Uterus (tissue), 2 donors: ENCODE measurements at regions not wholly inside any gene's neighbourhood (a gene's known extent, or its start where the extent isn't known, plus 50 kb on each side); places are given as distances from the start of the nearest gene placed in this dataset.
"Not testable (repeated sequence)": the region's sequence is repeated elsewhere in the genome, so short reads cannot be mapped to it uniquely, and the experiment has no call there.

ENCODE experiments used
- CTCF ChIP-seq, 4 experiments: fragments of 200-600 bp in 2 of 4; fragments of 450-650 bp in 2 of 4; sonication (generic) in 2 of 4; IDR thresholded peaks; one replicate each; pipeline ENCODE4 v1.5.1; 2016 to 2019; ENCODE audit warnings: antibody characterized with exemption in 4 of 4, mild to moderate bottlenecking in 2 of 4, moderate library complexity in 1 of 4
- POLR2A ChIP-seq, 2 donors: fragments of 450-650 bp; IDR thresholded peaks; one replicate each; pipeline ENCODE4 v1.6.1; 2016; ENCODE audit warnings: antibody characterized with exemption in 2 of 2, mild to moderate bottlenecking in 1 of 2, moderate library complexity in 1 of 2

- TF ChIP-seq CTCF, POLR2A (IDR thresholded peaks at IDR 0.05): not testable (repeated sequence)
These were observed 103.3 kb downstream of the GOLGA6L6 start for GRCh38 chr15:20438255-20438654.
